Mammary epithelial cell (primary cell): ENCODE measurements at regions not wholly inside any gene's neighbourhood (a gene's known extent, or its start where the extent isn't known, plus 50 kb on each side); places are given as distances from the start of the nearest gene placed in this dataset.

Experiments used
- EZH2 ChIP-seq: IDR thresholded peaks from 2 replicates; pipeline ENCODE4 v1.6.1; 2012; ENCODE audit warnings: low read length, inconsistent platforms, borderline replicate concordance
- TF ChIP-seq, protein P1 (sequence below), 2 donors: IDR thresholded peaks in 1 of 2; conservative IDR thresholded peaks in 1 of 2; 2 replicates each; pipeline ENCODE4 v1.5.1; 2011 to 2012; ENCODE audit warnings: inconsistent platforms in 2 of 2, low read length in 2 of 2, mild to moderate bottlenecking in 2 of 2, control low read depth in 1 of 2, low read depth in 1 of 2; ENCODE audit not compliant: insufficient read depth in 1 of 2; ENCODE audit errors: extremely low read depth in 1 of 2

DNA sequence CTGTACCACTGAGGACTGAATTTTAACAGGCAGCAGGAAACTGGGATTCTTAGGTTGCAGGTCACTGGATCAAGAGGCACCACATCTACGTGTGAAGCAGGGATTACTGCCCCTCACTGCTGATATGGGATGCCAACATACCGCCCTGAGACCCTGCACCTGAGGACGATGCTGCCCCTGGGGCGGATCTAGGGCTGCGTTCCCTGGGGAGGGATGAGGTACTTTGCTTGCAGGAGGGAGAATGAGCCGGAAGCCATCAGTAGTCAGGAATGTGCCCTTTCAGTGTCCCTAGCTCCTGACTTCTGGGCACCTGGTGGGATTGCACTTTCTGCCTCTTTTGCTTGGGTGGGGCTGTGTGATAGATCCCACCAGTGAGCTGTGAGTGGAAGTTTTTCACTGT, 122.8 kb downstream of the RPLP1 start:
- TF ChIP-seq, protein P1, sequence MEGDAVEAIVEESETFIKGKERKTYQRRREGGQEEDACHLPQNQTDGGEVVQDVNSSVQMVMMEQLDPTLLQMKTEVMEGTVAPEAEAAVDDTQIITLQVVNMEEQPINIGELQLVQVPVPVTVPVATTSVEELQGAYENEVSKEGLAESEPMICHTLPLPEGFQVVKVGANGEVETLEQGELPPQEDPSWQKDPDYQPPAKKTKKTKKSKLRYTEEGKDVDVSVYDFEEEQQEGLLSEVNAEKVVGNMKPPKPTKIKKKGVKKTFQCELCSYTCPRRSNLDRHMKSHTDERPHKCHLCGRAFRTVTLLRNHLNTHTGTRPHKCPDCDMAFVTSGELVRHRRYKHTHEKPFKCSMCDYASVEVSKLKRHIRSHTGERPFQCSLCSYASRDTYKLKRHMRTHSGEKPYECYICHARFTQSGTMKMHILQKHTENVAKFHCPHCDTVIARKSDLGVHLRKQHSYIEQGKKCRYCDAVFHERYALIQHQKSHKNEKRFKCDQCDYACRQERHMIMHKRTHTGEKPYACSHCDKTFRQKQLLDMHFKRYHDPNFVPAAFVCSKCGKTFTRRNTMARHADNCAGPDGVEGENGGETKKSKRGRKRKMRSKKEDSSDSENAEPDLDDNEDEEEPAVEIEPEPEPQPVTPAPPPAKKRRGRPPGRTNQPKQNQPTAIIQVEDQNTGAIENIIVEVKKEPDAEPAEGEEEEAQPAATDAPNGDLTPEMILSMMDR (conservative IDR thresholded peaks at IDR 0.05 in 1 of 2, IDR thresholded peaks at IDR 0.05 in 1 of 2; ENCODE audit: extremely low read depth in 1 of 2, insufficient read depth in 1 of 2, low read depth in 1 of 2, low read length in 2 of 2): no peak
- TF ChIP-seq EZH2: no peak
